Stomach (tissue), 8 donors: ENCODE measurements at regions not wholly inside any gene's neighbourhood (a gene's known extent, or its start where the extent isn't known, plus 50 kb on each side); places are given as distances from the start of the nearest gene placed in this dataset.

Experiments
- DNase-seq, 2 donors: peaks; one replicate each; pipeline versions ENCODE4 v3.0.0 to v3.0.0-alpha.2; 2013 to 2019
- H3K27ac ChIP-seq, 5 donors: fragments of 200-600 bp in 4 of 5; sonication (generic) in 4 of 5; one replicate each; pipeline ENCODE4 v1.5.1; 2013 to 2019; ENCODE audit warnings: mild to moderate bottlenecking in 1 of 5, moderate library complexity in 1 of 5
- H3K27me3 ChIP-seq, 3 donors: fragments of 200-600 bp; sonication (generic); one replicate each; pipeline ENCODE4 v1.5.1; 2017 to 2019; ENCODE audit warnings: mixed run types in 1 of 3
- H3K36me3 ChIP-seq, 4 donors: fragments of 200-600 bp; sonication (generic); 1 replicate in 3 of 4; 2 replicates in 1 of 4; pipeline ENCODE4 v1.5.1; 2016 to 2019
- H3K4me1 ChIP-seq, 4 donors: fragments of 200-600 bp; sonication (generic); one replicate each; pipeline ENCODE4 v1.5.1; 2016 to 2019
- H3K4me3 ChIP-seq, 4 donors: fragments of 200-600 bp; sonication (generic) in 3 of 4; one replicate each; pipeline ENCODE4 v1.5.1; 2016 to 2019; ENCODE audit warnings: mild to moderate bottlenecking in 1 of 4
- H3K9me3 ChIP-seq, 4 donors: fragments of 200-600 bp; sonication (generic); one replicate each; pipeline ENCODE4 v1.5.1; 2016 to 2019
- EP300 ChIP-seq: sonication (generic); formaldehyde crosslinking; IDR thresholded peaks from one replicate; pipeline ENCODE4 v1.6.1; 2017; ENCODE audit warnings: antibody characterized with exemption
- POLR2A ChIP-seq, 4 donors: fragments of 450-650 bp; IDR thresholded peaks; one replicate each; pipeline ENCODE4 v1.6.1; 2016; ENCODE audit warnings: antibody characterized with exemption in 4 of 4, control low read depth in 2 of 4, mild to moderate bottlenecking in 1 of 4, moderate library complexity in 1 of 4
- POLR2AphosphoS5 ChIP-seq, 3 donors: sonication (generic); formaldehyde crosslinking; IDR thresholded peaks; one replicate each; pipeline ENCODE4 v1.6.1; 2016; ENCODE audit warnings: antibody characterized with exemption in 3 of 3
- WGBS, 5 donors: extraction: QIAGEN DNeasy Blood & Tissue Kit in 3 of 5; methylation state at CpG; one replicate each; pipeline versions ENCODE4 v1.1.5 to v1.1.7; 2013 to 2018; 5-methylcytosine and 5-hydroxymethylcytosine counted together
- intact Hi-C: fragments of 100-400 bp; cut with DNase I; formaldehyde crosslinking; loops from one replicate; pipeline ENCODE4 v1.15.1; 2023; ENCODE audit warnings: low total_unique reads
- TF ChIP-seq, protein P1 (sequence below), 7 experiments: fragments of 450-650 bp in 4 of 7; fragments of 200-600 bp in 3 of 7; sonication (generic) in 3 of 7; IDR thresholded peaks; one replicate each; pipeline ENCODE4 v1.5.1; 2016 to 2019; ENCODE audit warnings: antibody characterized with exemption in 7 of 7, control low read depth in 2 of 7, mild to moderate bottlenecking in 1 of 7
- donor health status: healthy with polysubstance abuse.
- donor health status: Bipolar disorder and iron deficiency.
- donor health status: healthy.

GRCh38 chr13:47623862-47624261, 377.2 kb downstream of the SUCLA2 start:
- H3K4me3 ChIP-seq = no peak overlapping the region
- TF ChIP-seq POLR2AphosphoS5 (IDR thresholded peaks at IDR 0.05) (no peak), POLR2A (IDR thresholded peaks at IDR 0.05) (no peak), EP300 (no peak)
- TF ChIP-seq, protein P1, sequence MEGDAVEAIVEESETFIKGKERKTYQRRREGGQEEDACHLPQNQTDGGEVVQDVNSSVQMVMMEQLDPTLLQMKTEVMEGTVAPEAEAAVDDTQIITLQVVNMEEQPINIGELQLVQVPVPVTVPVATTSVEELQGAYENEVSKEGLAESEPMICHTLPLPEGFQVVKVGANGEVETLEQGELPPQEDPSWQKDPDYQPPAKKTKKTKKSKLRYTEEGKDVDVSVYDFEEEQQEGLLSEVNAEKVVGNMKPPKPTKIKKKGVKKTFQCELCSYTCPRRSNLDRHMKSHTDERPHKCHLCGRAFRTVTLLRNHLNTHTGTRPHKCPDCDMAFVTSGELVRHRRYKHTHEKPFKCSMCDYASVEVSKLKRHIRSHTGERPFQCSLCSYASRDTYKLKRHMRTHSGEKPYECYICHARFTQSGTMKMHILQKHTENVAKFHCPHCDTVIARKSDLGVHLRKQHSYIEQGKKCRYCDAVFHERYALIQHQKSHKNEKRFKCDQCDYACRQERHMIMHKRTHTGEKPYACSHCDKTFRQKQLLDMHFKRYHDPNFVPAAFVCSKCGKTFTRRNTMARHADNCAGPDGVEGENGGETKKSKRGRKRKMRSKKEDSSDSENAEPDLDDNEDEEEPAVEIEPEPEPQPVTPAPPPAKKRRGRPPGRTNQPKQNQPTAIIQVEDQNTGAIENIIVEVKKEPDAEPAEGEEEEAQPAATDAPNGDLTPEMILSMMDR (IDR thresholded peaks at IDR 0.05) = no peak
- no peak for DNase-seq
- H3K9me3 ChIP-seq = peaks cover 0 to 5% (median 4%) of the 10 kb centered on the region in 4 donors
- WGBS, 5 donors = 77 to 95% (median 92%) methylated on average over 2 of the region's 2 CpGs
- H3K4me1 ChIP-seq = no peaks in the 10 kb centered on the region
- no peak overlapping the region for H3K27ac ChIP-seq
- H3K36me3 ChIP-seq = no peaks in the 10 kb centered on the region
- H3K27me3 ChIP-seq = no peaks in the 10 kb centered on the region
- intact Hi-C loops = no loop called here

GRCh38 chr13:47621931-47622330, 379.1 kb downstream of the SUCLA2 start:
- no peaks in the 10 kb centered on the region for H3K36me3 ChIP-seq
- no peak for DNase-seq
- H3K9me3 ChIP-seq = peaks cover 0 to 17% (median 14%) of the 10 kb centered on the region in 4 donors
- intact Hi-C loops = no loop called here
- H3K27me3 ChIP-seq = no peaks in the 10 kb centered on the region
- H3K27ac ChIP-seq = no peak overlapping the region
- no peak overlapping the region for H3K4me3 ChIP-seq
- TF ChIP-seq POLR2AphosphoS5 (IDR thresholded peaks at IDR 0.05) = no peak
- no peaks in the 10 kb centered on the region for H3K4me1 ChIP-seq
- 28 to 40% (median 31%) methylated on average over 1 of the region's 1 CpG for WGBS, 5 donors

DNA sequence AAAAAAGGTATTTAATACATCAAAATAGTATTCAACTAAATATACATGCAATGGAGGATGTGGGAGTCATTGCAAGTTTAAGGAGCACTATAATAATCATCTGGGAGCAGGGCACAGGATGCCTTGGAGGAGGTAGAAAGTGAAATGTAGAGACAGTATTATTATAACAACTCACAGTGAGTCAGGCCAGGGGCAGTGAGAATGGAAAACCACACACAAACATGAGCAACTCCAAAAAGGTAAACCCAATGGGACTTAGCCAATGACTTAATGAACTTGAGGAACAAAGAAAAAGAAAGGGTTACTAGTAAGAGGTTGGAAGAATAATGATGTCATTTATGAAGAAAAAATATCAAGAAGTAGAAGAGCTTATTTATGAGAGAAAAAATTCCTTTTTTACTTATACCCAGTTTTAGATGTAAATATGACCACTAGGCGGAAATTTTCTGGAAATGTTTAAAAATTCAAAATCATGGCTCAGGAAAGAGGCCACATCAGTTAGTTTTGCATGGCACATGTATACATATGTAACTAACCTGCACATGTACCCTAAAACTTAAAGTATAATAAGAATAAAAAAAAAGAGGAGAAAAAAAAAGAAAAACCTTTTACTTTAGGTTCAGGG, 389.3 kb downstream of the SUCLA2 start:
- Histone ChIP-seq H3K4me1 (no peaks in the 10 kb centered on the region), H3K36me3 (no peaks in the 10 kb centered on the region), H3K27ac (no peak overlapping the region), H3K9me3 (peaks cover 0 to 9% (median 0%) of the 10 kb centered on the region in 4 donors), H3K4me3 (no peak overlapping the region), H3K27me3 (no peaks in the 10 kb centered on the region)
- intact Hi-C loops = no loop called here
- DNase-seq = no peak
- no peak for TF ChIP-seq POLR2AphosphoS5 (IDR thresholded peaks at IDR 0.05)
- TF ChIP-seq POLR2A (IDR thresholded peaks at IDR 0.05) = no peak
- no peak for TF ChIP-seq EP300
- 93 to 96% (median 95%) methylated on average over 1 of the region's 1 CpG for WGBS, 5 donors

DNA sequence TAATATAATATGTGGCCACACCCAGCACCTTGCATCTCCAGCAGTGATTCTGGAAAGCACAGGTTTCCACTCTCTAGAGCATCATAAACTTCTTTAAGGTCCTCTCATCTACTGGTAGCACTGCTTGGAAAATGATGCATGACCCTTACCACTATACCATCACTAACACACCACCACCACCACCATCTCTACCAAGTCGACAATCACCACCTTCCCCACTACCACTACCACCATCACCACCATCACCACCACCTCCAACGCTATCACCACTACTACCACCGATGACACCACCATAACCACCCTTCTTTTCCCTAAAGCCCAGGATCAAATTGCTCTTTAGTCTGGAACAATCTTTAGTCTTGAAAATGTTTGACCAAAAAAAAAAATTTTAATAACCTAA, 390.4 kb downstream of the SUCLA2 start:
- 80 to 89% (median 83%) methylated on average over 3 of the region's 3 CpGs for WGBS, 5 donors
- intact Hi-C loops = no loop called here

GRCh38 chr13:47603365-47603764, 397.7 kb downstream of the SUCLA2 start:
- peaks cover 0 to 1% (median 0%) of the 10 kb centered on the region in 4 donors for H3K4me1 ChIP-seq
- H3K27me3 ChIP-seq = no peaks in the 10 kb centered on the region
- H3K9me3 ChIP-seq = peaks cover 0 to 10% (median 0%) of the 10 kb centered on the region in 4 donors
- no peaks in the 10 kb centered on the region for H3K36me3 ChIP-seq
- H3K4me3 ChIP-seq = no peak overlapping the region
- TF ChIP-seq POLR2A (IDR thresholded peaks at IDR 0.05) (no peak), POLR2AphosphoS5 (IDR thresholded peaks at IDR 0.05) (no peak), EP300 (no peak)
- TF ChIP-seq, protein P1 (IDR thresholded peaks at IDR 0.05) = no peak
- intact Hi-C loops = no loop called here
- H3K27ac ChIP-seq = no peak overlapping the region
- DNase-seq = no peak

More for the DNA sequence above, 390.4 kb downstream of the SUCLA2 start:
- TF ChIP-seq, protein P1 (IDR thresholded peaks at IDR 0.05) = no peak
- TF ChIP-seq POLR2AphosphoS5 (IDR thresholded peaks at IDR 0.05) = no peak
- TF ChIP-seq EP300 = no peak
- TF ChIP-seq POLR2A (IDR thresholded peaks at IDR 0.05) = no peak
- no peak overlapping the region for H3K27ac ChIP-seq
- no peak overlapping the region for H3K4me3 ChIP-seq
- H3K27me3 ChIP-seq = no peaks in the 10 kb centered on the region
- no peak for DNase-seq
- H3K4me1 ChIP-seq = no peaks in the 10 kb centered on the region
- H3K9me3 ChIP-seq = peaks cover 0 to 9% (median 0%) of the 10 kb centered on the region in 4 donors
- no peaks in the 10 kb centered on the region for H3K36me3 ChIP-seq
